Dermis blood vessel endothelial cell (primary cell): ENCODE measurements at regions not wholly inside any gene's neighbourhood (a gene's known extent, or its start where the extent isn't known, plus 50 kb on each side); places are given as distances from the start of the nearest gene placed in this dataset.

Experiments
- DNase-seq: peaks from one replicate; pipeline ENCODE4 v3.0.0; 2010

DNA sequence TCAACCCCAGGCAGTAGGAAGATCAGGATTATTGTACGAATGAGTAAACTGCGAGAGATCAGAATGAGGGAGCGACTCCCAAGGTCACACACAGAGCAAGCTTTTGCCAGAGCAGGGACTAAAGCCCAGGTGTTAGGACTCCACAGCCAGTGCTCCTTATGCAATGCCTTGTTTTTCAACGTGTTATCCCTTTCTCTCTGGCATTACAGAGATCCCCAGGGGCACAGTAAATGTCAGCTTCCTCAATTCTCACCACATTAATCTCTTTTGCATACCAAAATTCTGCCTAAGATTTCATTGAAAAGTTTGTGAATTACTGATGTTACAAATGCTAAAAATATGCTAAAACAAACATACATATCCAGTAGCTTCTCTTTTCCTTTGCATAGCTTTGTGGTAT is 68.1 kb upstream of the CES5A start:
- DNase-seq, result no peak

- no peak for DNase-seq
Observed at GRCh38 chr16:55942821-55943220, 67.6 kb upstream of the CES5A start.

DNA sequence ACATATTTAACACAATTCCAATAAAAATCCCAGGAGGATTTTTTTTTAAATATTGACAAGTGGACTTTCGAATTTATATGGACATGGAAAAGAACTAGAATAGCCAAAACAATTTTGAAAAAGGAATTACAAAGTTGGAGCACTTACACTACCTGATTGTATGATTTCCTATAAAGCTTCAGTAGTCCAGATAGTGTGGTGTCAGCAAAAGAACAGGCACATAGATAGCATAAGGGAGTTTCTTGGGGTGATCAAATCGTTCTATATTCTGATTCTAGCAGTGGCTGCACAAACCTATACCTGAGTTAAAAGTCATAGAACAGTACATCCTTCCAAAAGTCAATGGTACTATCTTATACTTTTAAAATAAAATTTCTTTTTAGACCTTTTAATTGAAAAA is 66.4 kb upstream of the CES5A start:
- DNase-seq, result no peak

DNA sequence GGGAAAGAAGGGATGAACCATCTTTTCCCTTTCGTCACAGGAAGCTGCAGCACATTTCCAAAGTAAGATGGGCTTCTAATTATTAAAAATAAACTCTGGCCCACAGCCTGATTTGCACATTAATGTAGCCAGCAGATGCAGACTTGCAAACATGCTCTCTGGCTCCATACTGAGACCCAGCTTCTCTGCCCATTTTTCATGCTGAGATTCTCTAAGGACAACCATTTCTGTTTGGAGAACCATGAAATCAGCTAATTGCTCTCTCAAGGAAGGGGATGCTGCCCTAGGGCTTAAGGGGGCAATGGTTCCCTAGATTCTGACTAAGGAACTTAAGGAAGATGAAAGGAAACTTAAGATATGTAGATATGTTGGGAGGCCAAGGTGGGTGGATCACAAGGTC is 63.0 kb upstream of the CES5A start:
- DNase-seq, result no peak

DNA sequence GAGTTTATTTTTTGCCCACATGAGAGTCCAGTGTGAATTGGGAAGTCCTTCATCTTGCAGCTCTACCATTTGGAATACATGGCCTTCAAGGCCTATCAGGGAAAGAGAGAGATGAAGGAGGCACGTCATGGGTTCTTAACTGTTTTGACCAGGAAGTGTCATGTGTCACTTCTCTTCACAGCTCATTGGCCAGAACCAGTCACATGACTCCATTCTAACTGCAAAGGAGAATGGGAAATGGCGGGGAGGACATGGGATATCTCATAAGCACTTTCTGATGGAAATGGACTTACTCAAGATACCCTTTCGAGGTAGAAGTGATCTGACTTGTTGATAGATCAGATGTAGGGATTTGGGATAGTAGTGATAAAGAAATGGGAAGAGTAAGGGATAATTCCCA is 57.9 kb upstream of the CES5A start:
- DNase-seq, result no peak

GRCh38 chr16:55930036-55930435 is 54.9 kb upstream of the CES5A start:
- no peak for DNase-seq

DNA sequence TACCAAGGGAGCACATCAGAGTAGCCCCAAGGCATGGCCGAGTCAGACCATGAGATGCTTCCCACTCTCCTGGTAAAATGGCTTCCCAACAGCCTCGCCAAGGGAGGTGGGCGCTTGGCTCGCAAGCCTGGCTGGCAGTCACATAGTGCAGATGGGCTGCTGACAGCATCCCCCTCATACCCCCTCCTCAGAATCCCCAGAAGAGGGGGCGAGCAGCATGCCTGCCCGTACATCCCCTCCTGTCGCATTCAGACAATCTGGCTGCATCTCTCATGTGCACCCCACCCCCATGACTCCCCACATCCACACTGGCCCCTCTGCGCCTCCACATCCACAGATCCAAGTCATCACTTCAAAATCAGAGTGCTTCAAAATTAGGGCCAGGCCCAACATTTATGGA is 54.0 kb upstream of the CES5A start:
- no peak for DNase-seq

DNA sequence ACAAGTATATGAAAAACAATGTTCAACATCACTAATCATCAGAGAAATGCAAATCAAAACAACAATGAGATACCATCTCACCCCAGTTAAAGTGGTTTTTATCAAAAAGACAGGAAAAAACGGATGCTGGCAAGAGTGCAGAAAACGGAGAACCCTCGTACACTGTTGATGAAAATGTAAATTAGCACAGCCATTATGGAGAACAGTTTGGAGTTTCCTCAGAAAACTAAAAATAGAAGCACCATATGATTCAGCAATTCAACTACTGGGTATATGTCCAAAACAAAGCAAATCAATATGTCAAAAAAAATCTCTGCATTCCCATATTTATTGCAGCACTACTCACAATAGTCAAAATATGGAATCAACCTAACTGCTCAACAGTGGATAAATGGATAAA is 50.1 kb upstream of the CES5A start:
- no peak for DNase-seq
